DND-41 (cell line): ENCODE measurements at regions not wholly inside any gene's neighbourhood (a gene's known extent, or its start where the extent isn't known, plus 50 kb on each side); places are given as distances from the start of the nearest gene placed in this dataset.

Source experiments
- ATAC-seq: fragments of 200-7000 bp; cut with Tn5 transposase; 3 replicates; pipeline ENCODE4 v1.9.1; 2021; ENCODE audit warnings: low read depth; ENCODE audit not compliant: insufficient read depth
- DNase-seq: peaks from one replicate; pipeline ENCODE4 v3.0.0-alpha.2; 2020
- H2AFZ ChIP-seq: 2 replicates; pipeline ENCODE4 v1.6.0; 2012; ENCODE audit warnings: low read depth, low read length
- H3K27ac ChIP-seq: 2 replicates; pipeline ENCODE4 v1.5.1; 2012; ENCODE audit warnings: low read length, inconsistent platforms
- H3K27me3 ChIP-seq: fragments of 200-600 bp; sonication (generic); 2 replicates; pipeline ENCODE4 v1.6.0; 2012; ENCODE audit warnings: low read length, mild to moderate bottlenecking, inconsistent platforms; ENCODE audit not compliant: insufficient read depth, poor library complexity
- H3K36me3 ChIP-seq: 2 replicates; pipeline ENCODE4 v1.5.1; 2012; ENCODE audit warnings: low read length, inconsistent platforms; ENCODE audit not compliant: insufficient read depth
- H3K4me1 ChIP-seq: 2 replicates; pipeline ENCODE4 v1.5.1; 2012; ENCODE audit warnings: mild to moderate bottlenecking, low read length; ENCODE audit not compliant: insufficient read depth
- H3K4me2 ChIP-seq: 2 replicates; pipeline ENCODE4 v1.6.0; 2012; ENCODE audit warnings: mild to moderate bottlenecking, moderate library complexity, low read length, inconsistent platforms; ENCODE audit not compliant: insufficient read depth
- H3K4me3 ChIP-seq, 2 experiments: fragments of 200-600 bp in 1 of 2; shearing (Covaris generic) in 1 of 2; 2 replicates each; pipeline ENCODE4 v1.5.1; 2012 to 2016; ENCODE audit warnings: inconsistent platforms in 2 of 2, low read length in 2 of 2, mild to moderate bottlenecking in 2 of 2, low read depth in 1 of 2, moderate library complexity in 1 of 2
- H3K79me2 ChIP-seq: 2 replicates; pipeline ENCODE4 v1.6.0; 2012; ENCODE audit warnings: low read length, inconsistent platforms; ENCODE audit not compliant: insufficient read depth
- H3K9ac ChIP-seq: 2 replicates; pipeline ENCODE4 v1.6.0; 2012; ENCODE audit warnings: low read depth, mild to moderate bottlenecking, inconsistent platforms, low read length, moderate library complexity
- H3K9me3 ChIP-seq: 2 replicates; pipeline ENCODE4 v1.5.1; 2012; ENCODE audit warnings: low read length, moderate library complexity, mild to moderate bottlenecking, inconsistent platforms; ENCODE audit not compliant: insufficient read depth, severe bottlenecking
- H4K20me1 ChIP-seq: 2 replicates; pipeline ENCODE4 v1.6.0; 2012; ENCODE audit warnings: low read length; ENCODE audit not compliant: insufficient read depth
- EZH2 ChIP-seq: IDR thresholded peaks from 3 replicates; pipeline ENCODE4 v1.6.1; 2012; ENCODE audit warnings: borderline replicate concordance, low read depth, mild to moderate bottlenecking, moderate library complexity, low read length, inconsistent platforms; ENCODE audit not compliant: severe bottlenecking
- TF ChIP-seq, protein P1 (sequence below): IDR thresholded peaks from 2 replicates; pipeline ENCODE4 v1.5.1; 2012; ENCODE audit warnings: borderline replicate concordance, low read length, moderate library complexity, mild to moderate bottlenecking; ENCODE audit not compliant: poor library complexity, severe bottlenecking; ENCODE audit errors: extremely low read depth

DNA sequence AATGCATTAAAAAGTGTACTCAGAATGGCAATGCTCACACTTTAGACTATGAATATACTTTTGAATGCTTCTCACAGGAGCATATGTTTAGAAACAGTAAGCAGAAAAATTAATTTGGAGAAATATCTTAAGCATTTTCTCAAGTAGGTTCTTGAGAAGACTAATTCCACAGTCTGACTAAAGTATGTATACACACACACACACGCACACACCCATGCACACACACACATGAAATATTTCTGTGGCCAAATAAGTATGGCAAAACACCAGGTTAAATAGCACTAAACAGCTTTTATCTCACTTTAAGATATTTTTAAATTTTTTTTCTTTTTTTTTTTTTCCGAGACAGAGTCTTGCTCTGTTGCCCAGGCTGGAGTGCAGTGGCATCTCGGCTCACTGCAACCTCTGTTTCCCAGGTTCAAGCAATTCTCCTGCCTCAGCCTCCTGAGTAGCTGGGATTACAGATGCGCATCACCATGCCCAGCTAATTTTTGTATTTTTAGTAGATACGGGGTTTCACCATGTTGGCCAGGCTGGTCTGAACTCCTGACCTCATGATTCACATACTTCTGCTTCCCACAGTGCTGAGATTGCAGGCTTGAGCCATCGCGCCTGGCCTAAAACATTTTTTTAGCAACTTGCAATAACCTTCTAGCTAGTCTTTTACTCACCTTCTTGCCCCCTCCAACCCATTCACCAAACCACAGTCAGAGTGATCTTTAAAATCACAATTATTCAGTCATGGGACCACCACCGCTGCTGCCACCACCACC, 67.5 kb upstream of the SCG2 start:
- no peak for DNase-seq

DNA sequence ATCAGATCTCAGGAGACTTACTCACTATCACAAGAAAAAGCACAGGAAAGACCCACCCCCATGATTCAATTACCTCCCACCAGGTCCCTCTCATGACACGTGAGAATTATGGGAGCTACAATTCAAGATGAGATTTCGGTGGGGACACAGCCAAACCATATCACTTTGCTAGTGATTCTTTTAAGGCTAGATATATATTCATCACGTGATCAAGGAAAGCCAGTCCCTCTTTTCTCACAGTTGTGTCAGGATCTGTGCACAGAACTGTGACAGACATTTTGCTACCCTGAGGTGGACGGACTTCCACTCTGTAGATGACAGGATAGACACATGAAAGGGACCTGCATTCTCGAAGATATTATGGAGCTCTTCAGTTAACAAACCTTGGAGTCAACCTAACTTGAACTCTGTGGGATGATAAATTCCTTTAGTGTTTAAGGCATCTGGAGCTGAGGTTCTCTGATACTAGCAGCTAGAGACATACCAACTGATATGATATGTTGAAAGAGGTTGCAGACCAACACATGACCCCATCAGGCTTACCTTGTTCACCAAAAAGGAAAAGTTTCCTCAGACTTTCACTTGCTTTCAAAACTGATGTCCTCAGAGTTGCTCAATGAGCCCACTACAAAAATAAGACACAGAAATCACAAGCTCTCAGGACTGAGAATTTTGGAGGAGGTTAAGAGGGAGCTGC, 66.3 kb upstream of the SCG2 start:
- Histone ChIP-seq H3K36me3 (no peaks in the 10 kb centered on the region), H3K79me2 (no peaks in the 10 kb centered on the region)
- ATAC-seq: no peak

More for the DNA sequence above, 67.5 kb upstream of the SCG2 start:
- H3K9ac ChIP-seq: no peak overlapping the region
- H4K20me1 ChIP-seq: no peaks in the 10 kb centered on the region
- no peak overlapping the region for H3K27ac ChIP-seq
- H3K4me2 ChIP-seq: no peak overlapping the region
- H3K27me3 ChIP-seq: no peaks in the 10 kb centered on the region
- TF ChIP-seq, protein P1, sequence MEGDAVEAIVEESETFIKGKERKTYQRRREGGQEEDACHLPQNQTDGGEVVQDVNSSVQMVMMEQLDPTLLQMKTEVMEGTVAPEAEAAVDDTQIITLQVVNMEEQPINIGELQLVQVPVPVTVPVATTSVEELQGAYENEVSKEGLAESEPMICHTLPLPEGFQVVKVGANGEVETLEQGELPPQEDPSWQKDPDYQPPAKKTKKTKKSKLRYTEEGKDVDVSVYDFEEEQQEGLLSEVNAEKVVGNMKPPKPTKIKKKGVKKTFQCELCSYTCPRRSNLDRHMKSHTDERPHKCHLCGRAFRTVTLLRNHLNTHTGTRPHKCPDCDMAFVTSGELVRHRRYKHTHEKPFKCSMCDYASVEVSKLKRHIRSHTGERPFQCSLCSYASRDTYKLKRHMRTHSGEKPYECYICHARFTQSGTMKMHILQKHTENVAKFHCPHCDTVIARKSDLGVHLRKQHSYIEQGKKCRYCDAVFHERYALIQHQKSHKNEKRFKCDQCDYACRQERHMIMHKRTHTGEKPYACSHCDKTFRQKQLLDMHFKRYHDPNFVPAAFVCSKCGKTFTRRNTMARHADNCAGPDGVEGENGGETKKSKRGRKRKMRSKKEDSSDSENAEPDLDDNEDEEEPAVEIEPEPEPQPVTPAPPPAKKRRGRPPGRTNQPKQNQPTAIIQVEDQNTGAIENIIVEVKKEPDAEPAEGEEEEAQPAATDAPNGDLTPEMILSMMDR: no peak
- TF ChIP-seq EZH2: no peak
- H3K4me1 ChIP-seq: no peaks in the 10 kb centered on the region
- no peak for ATAC-seq
- H3K4me3 ChIP-seq: no peak overlapping the region
- H3K79me2 ChIP-seq: no peaks in the 10 kb centered on the region
- H3K36me3 ChIP-seq: no peaks in the 10 kb centered on the region
- H3K9me3 ChIP-seq: no peaks in the 10 kb centered on the region
- H2AFZ ChIP-seq: no peak overlapping the region

DNA sequence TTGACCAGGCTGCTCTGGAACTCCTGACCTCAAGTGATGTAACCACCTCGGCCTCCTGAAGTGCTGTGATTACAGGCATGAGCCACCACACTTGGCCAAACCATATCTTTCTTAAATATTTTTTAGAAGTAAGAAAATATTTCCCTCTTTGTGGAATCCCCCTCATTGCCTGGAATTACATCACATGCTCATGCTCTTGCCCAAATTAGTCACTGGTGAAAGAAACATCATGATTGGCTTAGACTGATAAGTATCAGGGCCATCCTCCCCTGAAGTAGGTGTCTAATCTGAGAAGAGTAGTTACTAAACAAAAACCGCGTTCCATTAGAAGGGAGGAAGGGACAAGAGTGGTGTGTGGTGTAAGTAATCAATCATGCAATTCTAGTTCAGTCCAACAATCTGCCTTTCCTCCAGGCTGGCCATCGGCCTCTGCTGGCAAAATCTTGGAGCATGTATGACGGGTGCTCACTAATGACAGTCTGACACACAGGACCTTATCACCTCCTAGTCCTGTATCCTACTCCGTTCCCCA, 52.3 kb upstream of the SCG2 start:
- TF ChIP-seq, protein P1: no peak
- TF ChIP-seq EZH2: no peak
- Histone ChIP-seq H3K4me2 (no peak overlapping the region), H3K9ac (no peak overlapping the region), H3K36me3 (no peaks in the 10 kb centered on the region), H3K27ac (no peak overlapping the region), H3K4me1 (peaks cover 18% of the 10 kb centered on the region), H2AFZ (no peak overlapping the region), H3K27me3 (no peaks in the 10 kb centered on the region), H3K79me2 (no peaks in the 10 kb centered on the region), H4K20me1 (no peaks in the 10 kb centered on the region), H3K4me3 (no peak overlapping the region), H3K9me3 (no peaks in the 10 kb centered on the region)
- ATAC-seq (no peak), DNase-seq (no peak)

More for the DNA sequence above, 66.3 kb upstream of the SCG2 start:
- TF ChIP-seq, protein P1: no peak
- no peak for TF ChIP-seq EZH2
- H3K4me3 ChIP-seq: no peak overlapping the region
- no peaks in the 10 kb centered on the region for H3K9me3 ChIP-seq
- no peaks in the 10 kb centered on the region for H4K20me1 ChIP-seq
- no peak overlapping the region for H2AFZ ChIP-seq
- DNase-seq: no peak
- no peak overlapping the region for H3K9ac ChIP-seq
- H3K27me3 ChIP-seq: no peaks in the 10 kb centered on the region
- H3K27ac ChIP-seq: no peak overlapping the region
- H3K4me2 ChIP-seq: no peak overlapping the region
- H3K4me1 ChIP-seq: no peaks in the 10 kb centered on the region
